HEK293 (cell line): ENCODE measurements at regions not wholly inside any gene's neighbourhood (a gene's known extent, or its start where the extent isn't known, plus 50 kb on each side); places are given as distances from the start of the nearest gene placed in this dataset.

Experiments
- CTCF ChIA-PET: fragments of 350-600 bp; formaldehyde crosslinking; extraction: SDS; loops from one replicate; lab custom pipeline; 2021; ENCODE audit warnings: antibody characterized with exemption; lab: Yijun Ruan, JAX
- POLR2A ChIA-PET: fragments of 300-600 bp; formaldehyde crosslinking; extraction: SDS; loops from one replicate; lab custom pipeline; 2020; ENCODE audit warnings: antibody characterized with exemption, inconsistent platforms; lab: Yijun Ruan, JAX
- H3K27ac ChIP-seq: fragments of 200-500 bp; sonication (Bioruptor generic); 2 replicates; pipeline ENCODE4 v1.5.1; 2014; ENCODE audit warnings: low read depth, low read length, control low read depth, inconsistent platforms; ENCODE audit errors: extremely low read depth
- H3K36me3 ChIP-seq, 2 experiments: fragments of 200-500 bp in 1 of 2; sonication (Bioruptor generic) in 1 of 2; 1 replicate in 1 of 2; 2 replicates in 1 of 2; pipeline ENCODE4 v1.5.1; 2014 to 2017; ENCODE audit warnings: inconsistent platforms in 2 of 2, low read length in 2 of 2; ENCODE audit not compliant: control insufficient read depth in 2 of 2, insufficient read depth in 1 of 2
- H3K4me1 ChIP-seq: fragments of 200-500 bp; sonication (Bioruptor generic); 2 replicates; pipeline ENCODE4 v1.5.1; 2014; ENCODE audit warnings: mild to moderate bottlenecking, low read length, inconsistent platforms; ENCODE audit not compliant: control insufficient read depth, insufficient read depth
- H3K4me3 ChIP-seq: 2 replicates; pipeline ENCODE4 v1.5.1; 2011; ENCODE audit warnings: low read depth, mild to moderate bottlenecking, control low read depth, low read length, moderate library complexity
- H3K9me3 ChIP-seq: fragments of 200-500 bp; sonication (Bioruptor generic); 2 replicates; pipeline ENCODE4 v1.5.1; 2014; ENCODE audit warnings: low read depth, low read length, inconsistent platforms; ENCODE audit not compliant: control insufficient read depth, insufficient read depth
- HOXC10 ChIP-seq: sonication (generic); formaldehyde crosslinking; IDR thresholded peaks from 2 replicates; pipeline ENCODE4 v1.8.1; 2023; ENCODE audit warnings: mild to moderate bottlenecking, missing genetic modification reagents
- ZNF155 ChIP-seq: fragments of 450-650 bp; formaldehyde crosslinking; IDR thresholded peaks from 2 replicates; pipeline ENCODE4 v1.5.1; 2016; ENCODE audit warnings: missing biosample characterization, missing genetic modification characterization
- ZNF266 ChIP-seq: fragments of 450-650 bp; formaldehyde crosslinking; IDR thresholded peaks from 2 replicates; pipeline ENCODE4 v1.5.1; 2016; ENCODE audit warnings: missing biosample characterization, missing genetic modification characterization, low read depth
- ZNF37A ChIP-seq: fragments of 450-650 bp; IDR thresholded peaks from 2 replicates; pipeline ENCODE4 v1.5.1; 2018; ENCODE audit warnings: missing biosample characterization, missing genetic modification characterization
- ZNF404 ChIP-seq: fragments of 450-650 bp; formaldehyde crosslinking; IDR thresholded peaks from 2 replicates; pipeline ENCODE4 v1.5.1; 2017; ENCODE audit warnings: missing biosample characterization, missing genetic modification characterization
- ZNF530 ChIP-seq: fragments of 450-650 bp; formaldehyde crosslinking; IDR thresholded peaks from 2 replicates; pipeline ENCODE4 v1.5.1; 2016; ENCODE audit warnings: low read depth, missing biosample characterization, missing genetic modification characterization
- ZNF555 ChIP-seq: fragments of 450-650 bp; formaldehyde crosslinking; conservative IDR thresholded peaks from 2 replicates; pipeline ENCODE4 v1.5.1; 2017; ENCODE audit warnings: missing biosample characterization, mild to moderate bottlenecking, missing genetic modification characterization, inconsistent platforms
- ZNF623 ChIP-seq: fragments of 450-650 bp; formaldehyde crosslinking; IDR thresholded peaks from 2 replicates; pipeline ENCODE4 v1.5.1; 2016; ENCODE audit warnings: missing biosample characterization, missing genetic modification characterization
- ZNF707 ChIP-seq: fragments of 450-650 bp; formaldehyde crosslinking; IDR thresholded peaks from 2 replicates; pipeline ENCODE4 v1.5.1; 2016; ENCODE audit warnings: missing biosample characterization, missing genetic modification characterization
- ZNF747 ChIP-seq: fragments of 450-650 bp; formaldehyde crosslinking; IDR thresholded peaks from 2 replicates; pipeline ENCODE4 v1.5.1; 2016; ENCODE audit warnings: missing biosample characterization, missing genetic modification characterization
- ZNF792 ChIP-seq: fragments of 450-650 bp; formaldehyde crosslinking; IDR thresholded peaks from 2 replicates; pipeline ENCODE4 v1.5.1; 2016; ENCODE audit warnings: missing biosample characterization, missing genetic modification characterization
- ZNF830 ChIP-seq: fragments of 450-650 bp; IDR thresholded peaks from 2 replicates; pipeline ENCODE4 v1.5.0; 2018; ENCODE audit warnings: missing biosample characterization, missing genetic modification characterization, low read depth, mild to moderate bottlenecking, moderate library complexity
- ZSCAN5A ChIP-seq: fragments of 450-650 bp; formaldehyde crosslinking; IDR thresholded peaks from 2 replicates; pipeline ENCODE4 v1.5.1; 2016; ENCODE audit warnings: missing biosample characterization, missing genetic modification characterization
- TF ChIP-seq, protein P1 (sequence below): fragments of 450-650 bp; formaldehyde crosslinking; IDR thresholded peaks from 2 replicates; pipeline ENCODE4 v1.5.1; 2016; ENCODE audit warnings: missing biosample characterization, missing genetic modification characterization
- TF ChIP-seq, protein P2 (sequence below): fragments of 450-650 bp; formaldehyde crosslinking; IDR thresholded peaks from 2 replicates; pipeline ENCODE4 v1.5.1; 2016; ENCODE audit warnings: missing biosample characterization, missing genetic modification characterization

DNA sequence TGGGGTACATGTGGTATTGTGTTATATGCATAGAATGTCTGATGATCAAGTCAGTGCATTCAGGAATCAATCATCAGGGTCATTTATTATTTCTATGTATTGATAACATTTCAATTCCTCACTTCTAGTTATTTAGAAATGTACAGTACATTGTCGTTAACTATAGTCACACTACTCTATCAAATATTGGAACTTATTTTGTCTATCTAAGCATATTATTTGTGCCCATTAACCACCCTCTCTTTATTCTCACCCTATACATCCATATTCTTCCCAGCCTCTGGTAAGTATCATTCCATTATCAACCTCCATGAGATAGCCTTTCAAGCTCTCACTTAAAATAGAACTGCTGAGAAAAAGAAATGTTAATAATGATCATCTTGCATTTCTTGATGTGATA, 596.5 kb upstream of the POT1 start:
- no peak overlapping the region for H3K27ac ChIP-seq
- H3K4me1 ChIP-seq, result no peaks in the 10 kb centered on the region
- H3K36me3 ChIP-seq, result no peaks in the 10 kb centered on the region
- H3K9me3 ChIP-seq, result no peaks in the 10 kb centered on the region
- TF ChIP-seq ZNF404 (tag by site-specific recombination), result no peak
- TF ChIP-seq ZNF747 (tag by site-specific recombination), result no peak
- no peak for TF ChIP-seq ZNF555
- ChIA-PET POLR2A (no interaction called here), CTCF (no interaction called here)
- H3K4me3 ChIP-seq, result no peak overlapping the region

GRCh38 chr7:125516194-125516593, 586.6 kb upstream of the POT1 start:
- H3K4me1 ChIP-seq, result no peaks in the 10 kb centered on the region
- H3K9me3 ChIP-seq, result no peaks in the 10 kb centered on the region
- TF ChIP-seq ZSCAN5A (tag by site-specific recombination) (no peak), ZNF37A (tag by site-specific recombination) (no peak)
- ChIA-PET CTCF (interaction anchor here (0.7 kb wide), 1 partner anchor 105 kb away, joined by 3 read pairs; no protein-coding TSS in a partner anchor), POLR2A (no interaction called here)
- no peak overlapping the region for H3K4me3 ChIP-seq
- H3K27ac ChIP-seq, result no peak overlapping the region
- H3K36me3 ChIP-seq, result no peaks in the 10 kb centered on the region

DNA sequence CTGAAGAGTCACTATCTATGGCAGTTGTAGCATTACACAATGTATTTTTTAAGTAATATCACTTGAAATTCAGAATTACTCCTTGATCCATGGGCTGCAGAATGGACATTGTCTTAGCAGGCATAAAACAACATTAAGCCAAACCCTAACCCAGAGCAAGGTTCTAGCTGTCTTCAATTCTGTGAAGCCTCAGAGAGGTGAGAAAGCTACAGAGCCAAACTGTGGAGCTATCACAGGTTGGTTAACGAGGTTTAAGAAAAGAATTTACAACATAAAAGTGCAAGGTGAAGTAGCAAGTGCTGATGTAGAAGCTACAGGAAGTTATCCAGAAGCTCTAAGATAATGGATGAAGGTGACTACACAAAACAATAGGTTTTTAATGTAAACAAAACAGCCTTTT, 582.7 kb upstream of the POT1 start:
- no peaks in the 10 kb centered on the region for H3K4me1 ChIP-seq
- H3K27ac ChIP-seq, result no peak overlapping the region
- H3K9me3 ChIP-seq, result no peaks in the 10 kb centered on the region
- ChIA-PET POLR2A (no interaction called here), CTCF (interaction anchor here (0.5 kb wide), 1 partner anchor 132 kb away, joined by 3 read pairs; no protein-coding TSS in a partner anchor)
- no peaks in the 10 kb centered on the region for H3K36me3 ChIP-seq
- TF ChIP-seq ZNF530 (tag by site-specific recombination) (no peak), ZNF266 (tag by site-specific recombination) (no peak), ZNF830 (tag by site-specific recombination) (no peak), ZNF792 (tag by site-specific recombination) (no peak), ZNF707 (tag by site-specific recombination) (no peak), ZSCAN5A (tag by site-specific recombination) (no peak), ZNF623 (no peak), ZNF155 (tag by site-specific recombination) (no peak), HOXC10 (CRISPR knock-in tag) (no peak)
- TF ChIP-seq, protein P1, sequence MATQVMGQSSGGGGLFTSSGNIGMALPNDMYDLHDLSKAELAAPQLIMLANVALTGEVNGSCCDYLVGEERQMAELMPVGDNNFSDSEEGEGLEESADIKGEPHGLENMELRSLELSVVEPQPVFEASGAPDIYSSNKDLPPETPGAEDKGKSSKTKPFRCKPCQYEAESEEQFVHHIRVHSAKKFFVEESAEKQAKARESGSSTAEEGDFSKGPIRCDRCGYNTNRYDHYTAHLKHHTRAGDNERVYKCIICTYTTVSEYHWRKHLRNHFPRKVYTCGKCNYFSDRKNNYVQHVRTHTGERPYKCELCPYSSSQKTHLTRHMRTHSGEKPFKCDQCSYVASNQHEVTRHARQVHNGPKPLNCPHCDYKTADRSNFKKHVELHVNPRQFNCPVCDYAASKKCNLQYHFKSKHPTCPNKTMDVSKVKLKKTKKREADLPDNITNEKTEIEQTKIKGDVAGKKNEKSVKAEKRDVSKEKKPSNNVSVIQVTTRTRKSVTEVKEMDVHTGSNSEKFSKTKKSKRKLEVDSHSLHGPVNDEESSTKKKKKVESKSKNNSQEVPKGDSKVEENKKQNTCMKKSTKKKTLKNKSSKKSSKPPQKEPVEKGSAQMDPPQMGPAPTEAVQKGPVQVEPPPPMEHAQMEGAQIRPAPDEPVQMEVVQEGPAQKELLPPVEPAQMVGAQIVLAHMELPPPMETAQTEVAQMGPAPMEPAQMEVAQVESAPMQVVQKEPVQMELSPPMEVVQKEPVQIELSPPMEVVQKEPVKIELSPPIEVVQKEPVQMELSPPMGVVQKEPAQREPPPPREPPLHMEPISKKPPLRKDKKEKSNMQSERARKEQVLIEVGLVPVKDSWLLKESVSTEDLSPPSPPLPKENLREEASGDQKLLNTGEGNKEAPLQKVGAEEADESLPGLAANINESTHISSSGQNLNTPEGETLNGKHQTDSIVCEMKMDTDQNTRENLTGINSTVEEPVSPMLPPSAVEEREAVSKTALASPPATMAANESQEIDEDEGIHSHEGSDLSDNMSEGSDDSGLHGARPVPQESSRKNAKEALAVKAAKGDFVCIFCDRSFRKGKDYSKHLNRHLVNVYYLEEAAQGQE (tag by site-specific recombination), result no peak
- TF ChIP-seq, protein P2, sequence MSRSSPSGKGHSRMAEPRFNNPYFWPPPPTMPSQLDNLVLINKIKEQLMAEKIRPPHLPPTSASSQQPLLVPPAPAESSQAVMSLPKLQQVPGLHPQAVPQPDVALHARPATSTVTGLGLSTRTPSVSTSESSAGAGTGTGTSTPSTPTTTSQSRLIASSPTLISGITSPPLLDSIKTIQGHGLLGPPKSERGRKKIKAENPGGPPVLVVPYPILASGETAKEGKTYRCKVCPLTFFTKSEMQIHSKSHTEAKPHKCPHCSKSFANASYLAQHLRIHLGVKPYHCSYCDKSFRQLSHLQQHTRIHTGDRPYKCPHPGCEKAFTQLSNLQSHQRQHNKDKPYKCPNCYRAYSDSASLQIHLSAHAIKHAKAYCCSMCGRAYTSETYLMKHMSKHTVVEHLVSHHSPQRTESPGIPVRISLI (tag by site-specific recombination), result no peak
- no peak overlapping the region for H3K4me3 ChIP-seq
